GM12864 (cell line): ENCODE measurements at regions not wholly inside any gene's neighbourhood (a gene's known extent, or its start where the extent isn't known, plus 50 kb on each side); places are given as distances from the start of the nearest gene placed in this dataset.

ENCODE experiments used
- DNase-seq: peaks from one replicate; pipeline ENCODE4 v3.0.0-alpha.2; 2011; ENCODE audit warnings: low read depth
- H3K4me3 ChIP-seq: 2 replicates; pipeline ENCODE4 v1.5.1; 2011; ENCODE audit warnings: mild to moderate bottlenecking, low read depth, low read length, control low read depth
- TF ChIP-seq, protein P1 (sequence below): IDR thresholded peaks from 2 replicates; pipeline ENCODE4 v1.5.1; 2011; ENCODE audit warnings: low read depth, mild to moderate bottlenecking, moderate library complexity, low read length, control low read depth, inconsistent platforms; ENCODE audit errors: missing control alignments

DNA sequence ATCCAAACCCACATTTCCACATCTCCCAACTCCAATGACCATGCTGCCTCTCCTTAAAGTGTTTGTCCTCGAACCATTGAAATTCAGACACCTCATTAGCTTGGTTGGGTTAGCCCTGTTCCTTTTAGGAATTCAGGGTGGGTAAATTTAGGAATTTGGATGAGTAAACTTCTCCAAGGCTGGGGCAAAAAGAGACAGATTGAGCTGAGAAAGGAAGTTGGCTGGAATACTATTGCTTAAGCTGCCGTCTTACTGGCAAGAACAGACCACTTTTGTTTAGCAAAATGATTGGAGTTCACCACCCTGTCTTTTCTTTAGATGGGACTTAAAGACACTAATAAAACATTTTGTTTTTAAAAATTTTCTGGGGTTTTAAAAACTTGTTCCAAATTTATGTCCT, 143.6 kb upstream of the GDNF start:
- DNase-seq = no peak
- no peak overlapping the region for H3K4me3 ChIP-seq
- TF ChIP-seq, protein P1, sequence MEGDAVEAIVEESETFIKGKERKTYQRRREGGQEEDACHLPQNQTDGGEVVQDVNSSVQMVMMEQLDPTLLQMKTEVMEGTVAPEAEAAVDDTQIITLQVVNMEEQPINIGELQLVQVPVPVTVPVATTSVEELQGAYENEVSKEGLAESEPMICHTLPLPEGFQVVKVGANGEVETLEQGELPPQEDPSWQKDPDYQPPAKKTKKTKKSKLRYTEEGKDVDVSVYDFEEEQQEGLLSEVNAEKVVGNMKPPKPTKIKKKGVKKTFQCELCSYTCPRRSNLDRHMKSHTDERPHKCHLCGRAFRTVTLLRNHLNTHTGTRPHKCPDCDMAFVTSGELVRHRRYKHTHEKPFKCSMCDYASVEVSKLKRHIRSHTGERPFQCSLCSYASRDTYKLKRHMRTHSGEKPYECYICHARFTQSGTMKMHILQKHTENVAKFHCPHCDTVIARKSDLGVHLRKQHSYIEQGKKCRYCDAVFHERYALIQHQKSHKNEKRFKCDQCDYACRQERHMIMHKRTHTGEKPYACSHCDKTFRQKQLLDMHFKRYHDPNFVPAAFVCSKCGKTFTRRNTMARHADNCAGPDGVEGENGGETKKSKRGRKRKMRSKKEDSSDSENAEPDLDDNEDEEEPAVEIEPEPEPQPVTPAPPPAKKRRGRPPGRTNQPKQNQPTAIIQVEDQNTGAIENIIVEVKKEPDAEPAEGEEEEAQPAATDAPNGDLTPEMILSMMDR = no peak

DNA sequence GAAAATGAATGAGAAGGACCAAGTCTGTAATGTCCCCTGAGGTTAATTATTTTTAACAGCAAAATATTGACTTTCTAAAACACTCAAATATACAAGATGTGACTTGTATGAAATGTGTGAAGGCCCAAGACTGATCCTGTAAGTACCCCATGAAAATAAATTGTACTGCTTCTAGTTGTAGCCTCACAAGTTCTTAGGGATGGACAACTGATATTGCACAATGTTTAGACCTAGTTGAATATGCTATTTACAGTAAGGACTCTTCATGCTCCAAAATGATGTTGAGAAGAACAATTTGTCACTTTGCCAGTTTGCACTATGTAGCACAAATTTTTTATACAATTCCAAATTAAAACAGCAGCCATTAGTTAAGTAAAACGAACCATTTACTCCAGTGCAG, 139.7 kb upstream of the GDNF start:
- no peak overlapping the region for H3K4me3 ChIP-seq
- no peak for DNase-seq
- TF ChIP-seq, protein P1 = no peak

DNA sequence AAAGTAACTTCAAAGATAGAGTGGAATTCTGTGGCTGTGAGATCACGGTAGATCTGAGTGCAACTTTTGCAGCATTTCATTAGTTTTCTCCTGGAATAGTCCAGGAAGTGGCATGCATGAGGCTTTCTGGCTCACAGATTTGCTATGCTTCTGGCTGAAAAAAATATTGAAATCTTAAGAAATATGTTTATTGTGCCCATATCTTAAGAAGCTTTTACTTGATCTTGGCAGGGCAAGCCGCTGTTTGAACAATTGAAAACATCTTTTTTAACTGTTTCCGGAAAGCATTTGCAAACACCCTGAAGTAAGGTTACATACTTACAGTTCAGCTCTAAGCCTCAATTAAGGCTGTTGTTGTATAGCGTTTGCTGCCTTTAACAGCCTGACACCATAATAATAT, 135.7 kb upstream of the GDNF start:
- TF ChIP-seq, protein P1 = no peak
- H3K4me3 ChIP-seq = no peak overlapping the region
- no peak for DNase-seq

DNA sequence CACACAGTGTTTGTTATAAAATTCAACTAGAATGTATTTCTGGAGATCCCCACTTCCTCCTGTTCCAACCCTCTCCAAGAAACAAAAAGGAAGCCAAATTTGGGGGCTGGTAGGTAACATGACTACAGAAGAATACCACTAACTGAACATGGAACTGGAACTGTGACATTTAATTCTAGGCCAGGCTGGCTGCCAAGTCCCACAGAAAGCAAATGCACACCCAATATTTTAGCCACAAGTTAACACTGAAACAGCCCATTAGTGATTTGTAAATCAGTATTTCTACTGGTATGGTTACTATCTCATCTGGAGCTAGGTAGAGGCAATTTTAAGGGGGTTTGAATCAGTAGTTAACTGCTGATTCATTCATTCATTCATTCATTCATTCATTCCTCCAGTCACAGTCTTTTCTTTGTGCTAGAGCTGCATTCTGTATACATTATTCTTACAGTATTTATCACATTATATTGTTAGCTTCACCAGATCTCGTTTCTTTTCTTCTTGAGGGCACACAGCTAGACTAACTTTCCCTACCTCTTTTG, 131.7 kb upstream of the GDNF start:
- no peak for DNase-seq
- H3K4me3 ChIP-seq = no peak overlapping the region
- TF ChIP-seq, protein P1 = no peak

DNA sequence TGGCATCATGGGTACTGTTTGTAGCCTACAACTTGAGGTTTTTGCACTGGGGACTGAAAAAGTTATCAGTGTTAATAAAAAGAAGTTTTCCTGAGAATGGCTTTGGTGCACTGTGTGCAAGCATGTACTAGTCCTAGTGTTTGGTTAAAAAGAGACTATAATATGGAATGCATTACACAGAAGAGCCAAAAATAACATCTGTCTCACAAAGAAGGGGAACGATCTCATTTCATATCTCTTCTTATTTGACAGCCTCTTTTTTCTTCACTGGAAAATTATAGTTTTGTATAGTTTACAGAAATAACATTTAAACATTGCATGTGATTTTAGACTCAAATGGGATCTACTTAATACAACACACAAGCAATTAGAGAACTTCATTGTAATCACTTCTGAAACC, 127.0 kb upstream of the GDNF start:
- H3K4me3 ChIP-seq = no peak overlapping the region
- DNase-seq = no peak
- TF ChIP-seq, protein P1 = no peak

DNA sequence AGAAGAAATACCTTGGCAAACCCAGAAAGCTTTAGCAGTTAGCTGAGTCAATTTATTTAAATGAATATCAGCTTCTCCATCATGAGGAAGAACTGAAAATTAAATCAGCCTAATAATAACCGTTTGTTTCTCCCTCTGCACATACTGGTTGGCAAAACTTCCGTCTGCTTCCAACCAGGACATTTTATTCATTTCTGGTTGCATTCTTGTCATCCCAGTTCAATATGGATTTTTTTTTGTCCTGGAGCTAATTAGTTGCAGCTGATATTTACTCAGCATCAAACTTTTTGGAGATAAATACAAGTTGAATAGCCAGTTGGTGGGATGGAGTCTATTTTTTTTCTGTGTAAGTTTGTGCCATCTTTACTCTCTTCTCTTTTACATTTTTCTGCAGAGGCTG, 126.5 kb upstream of the GDNF start:
- DNase-seq = no peak
- no peak overlapping the region for H3K4me3 ChIP-seq
- TF ChIP-seq, protein P1 = no peak

DNA sequence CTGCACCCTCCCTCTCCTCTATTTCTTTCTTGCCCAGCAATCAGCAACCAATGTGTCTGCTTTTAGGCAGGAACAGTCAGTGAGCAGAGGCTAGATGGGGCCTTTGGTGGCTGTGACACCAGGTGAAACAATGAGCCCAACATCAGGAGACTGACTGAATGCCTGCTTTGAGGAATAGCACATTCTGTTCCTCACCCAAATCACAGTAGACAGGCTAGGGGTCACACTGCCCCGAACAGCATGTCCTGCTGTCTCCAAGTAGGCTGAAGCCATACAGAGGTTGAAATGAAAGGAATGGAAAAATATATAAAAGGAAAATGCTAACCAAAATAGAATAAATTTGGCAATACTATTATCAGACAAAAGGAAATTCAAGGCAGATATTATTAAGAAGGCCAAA, 122.5 kb upstream of the GDNF start:
- TF ChIP-seq, protein P1 = no peak
- DNase-seq = no peak

More for the DNA sequence above, 122.5 kb upstream of the GDNF start:
- no peak overlapping the region for H3K4me3 ChIP-seq
